ENCODE measurements at regions not wholly inside any gene's neighbourhood (a gene's known extent, or its start where the extent isn't known, plus 50 kb on each side); places are given as distances from the start of the nearest gene placed in this dataset.

DNA sequence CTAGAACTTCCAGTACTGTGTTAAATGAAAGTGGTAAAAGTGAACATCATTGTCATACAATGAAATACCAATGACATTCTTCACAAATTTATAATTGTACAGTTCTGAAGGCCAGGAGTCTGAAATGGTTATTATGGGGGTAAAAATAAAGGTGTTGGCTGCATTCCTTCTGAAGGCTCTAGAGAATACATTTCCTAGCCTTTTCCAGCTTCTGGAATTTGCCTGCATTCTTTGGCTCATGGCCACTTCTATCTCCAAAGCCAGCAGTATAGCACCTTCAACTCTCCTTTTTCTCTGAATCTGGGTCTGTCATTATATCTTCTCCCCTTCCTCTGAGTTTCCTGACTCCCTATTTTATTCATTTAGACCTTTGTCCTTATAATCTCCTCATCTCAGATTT is 1232.7 kb upstream of the TENM4 start:
- TF ChIP-seq, protein P1, sequence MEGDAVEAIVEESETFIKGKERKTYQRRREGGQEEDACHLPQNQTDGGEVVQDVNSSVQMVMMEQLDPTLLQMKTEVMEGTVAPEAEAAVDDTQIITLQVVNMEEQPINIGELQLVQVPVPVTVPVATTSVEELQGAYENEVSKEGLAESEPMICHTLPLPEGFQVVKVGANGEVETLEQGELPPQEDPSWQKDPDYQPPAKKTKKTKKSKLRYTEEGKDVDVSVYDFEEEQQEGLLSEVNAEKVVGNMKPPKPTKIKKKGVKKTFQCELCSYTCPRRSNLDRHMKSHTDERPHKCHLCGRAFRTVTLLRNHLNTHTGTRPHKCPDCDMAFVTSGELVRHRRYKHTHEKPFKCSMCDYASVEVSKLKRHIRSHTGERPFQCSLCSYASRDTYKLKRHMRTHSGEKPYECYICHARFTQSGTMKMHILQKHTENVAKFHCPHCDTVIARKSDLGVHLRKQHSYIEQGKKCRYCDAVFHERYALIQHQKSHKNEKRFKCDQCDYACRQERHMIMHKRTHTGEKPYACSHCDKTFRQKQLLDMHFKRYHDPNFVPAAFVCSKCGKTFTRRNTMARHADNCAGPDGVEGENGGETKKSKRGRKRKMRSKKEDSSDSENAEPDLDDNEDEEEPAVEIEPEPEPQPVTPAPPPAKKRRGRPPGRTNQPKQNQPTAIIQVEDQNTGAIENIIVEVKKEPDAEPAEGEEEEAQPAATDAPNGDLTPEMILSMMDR (IDR thresholded peaks at IDR 0.05): no peak
- TF ChIP-seq POLR2A (IDR thresholded peaks at IDR 0.05) (no peak), POLR2AphosphoS5 (IDR thresholded peaks at IDR 0.05) (no peak), EP300 (IDR thresholded peaks at IDR 0.05) (no peak)

All from sigmoid colon (tissue), 4 donors.